GM12875 (cell line): ENCODE measurements at regions not wholly inside any gene's neighbourhood (a gene's known extent, or its start where the extent isn't known, plus 50 kb on each side); places are given as distances from the start of the nearest gene placed in this dataset.

ENCODE experiments used
- H3K4me3 ChIP-seq: one replicate; pipeline ENCODE4 v1.5.1; 2011; ENCODE audit warnings: low read depth, low read length, control low read depth
- CTCF ChIP-seq: IDR thresholded peaks from 2 replicates; pipeline ENCODE4 v1.5.1; 2011; ENCODE audit warnings: low read depth, mild to moderate bottlenecking, control low read depth, inconsistent platforms, low read length, moderate library complexity, borderline replicate concordance; ENCODE audit not compliant: insufficient read depth

- no peak overlapping the region for H3K4me3 ChIP-seq
- TF ChIP-seq CTCF: no peak
Measured at GRCh38 chr10:55369670-55370420, 568.8 kb upstream of the PCDH15 start.

- H3K4me3 ChIP-seq: no peak overlapping the region
- TF ChIP-seq CTCF: no peak
Measured at GRCh38 chr10:55368467-55368866, 567.4 kb upstream of the PCDH15 start.

GRCh38 chr10:55367555-55367954 lies 566.5 kb upstream of the PCDH15 start:
- TF ChIP-seq CTCF: no peak

GRCh38 chr10:55358539-55358938 lies 557.5 kb upstream of the PCDH15 start:
- H3K4me3 ChIP-seq: no peak overlapping the region
- no peak for TF ChIP-seq CTCF

More at GRCh38 chr10:55367555-55367954, 566.5 kb upstream of the PCDH15 start:
- H3K4me3 ChIP-seq: no peak overlapping the region

GRCh38 chr10:55353414-55353813 lies 552.4 kb upstream of the PCDH15 start:
- no peak for TF ChIP-seq CTCF
- H3K4me3 ChIP-seq: no peak overlapping the region

GRCh38 chr10:55351431-55351830 lies 550.4 kb upstream of the PCDH15 start:
- TF ChIP-seq CTCF: no peak
- H3K4me3 ChIP-seq: no peak overlapping the region

- no peak for TF ChIP-seq CTCF
- no peak overlapping the region for H3K4me3 ChIP-seq
Measured at GRCh38 chr10:55348534-55348933, 547.5 kb upstream of the PCDH15 start.
